ENCODE measurements at regions not wholly inside any gene's neighbourhood (a gene's known extent, or its start where the extent isn't known, plus 50 kb on each side); places are given as distances from the start of the nearest gene placed in this dataset.
A peak's percentile ranks its signal among the peaks of the same experiment; 100 is the strongest.
"Not testable (repeated sequence)": the region's sequence is repeated elsewhere in the genome, so short reads cannot be mapped to it uniquely, and the experiment has no call there.

DNA sequence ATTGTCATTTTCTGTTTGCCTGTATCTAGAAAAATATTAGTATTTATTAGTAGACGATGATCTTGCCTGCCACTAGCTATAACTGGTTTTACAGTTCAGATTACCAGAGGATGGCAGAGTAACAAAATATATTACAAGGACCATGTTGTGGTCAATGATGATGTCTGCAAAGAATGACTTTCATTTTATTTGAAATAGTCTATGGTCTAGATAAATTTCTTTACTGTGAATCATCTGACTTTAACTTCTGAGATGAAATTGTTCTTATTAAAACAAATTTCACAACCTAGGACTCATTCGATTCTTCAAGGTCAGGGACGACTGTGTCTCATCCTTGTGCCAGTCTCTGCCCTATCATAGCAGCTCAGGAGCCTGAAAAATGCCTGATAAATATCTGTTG, 637.8 kb upstream of the KLF12 start:
- DNase-seq: peak; percentile 90

GRCh38 chr13:74770361-74770760, 636.2 kb upstream of the KLF12 start:
- peak; percentile 95 for DNase-seq

GRCh38 chr13:74769333-74769732, 635.1 kb upstream of the KLF12 start:
- no peak for DNase-seq

DNA sequence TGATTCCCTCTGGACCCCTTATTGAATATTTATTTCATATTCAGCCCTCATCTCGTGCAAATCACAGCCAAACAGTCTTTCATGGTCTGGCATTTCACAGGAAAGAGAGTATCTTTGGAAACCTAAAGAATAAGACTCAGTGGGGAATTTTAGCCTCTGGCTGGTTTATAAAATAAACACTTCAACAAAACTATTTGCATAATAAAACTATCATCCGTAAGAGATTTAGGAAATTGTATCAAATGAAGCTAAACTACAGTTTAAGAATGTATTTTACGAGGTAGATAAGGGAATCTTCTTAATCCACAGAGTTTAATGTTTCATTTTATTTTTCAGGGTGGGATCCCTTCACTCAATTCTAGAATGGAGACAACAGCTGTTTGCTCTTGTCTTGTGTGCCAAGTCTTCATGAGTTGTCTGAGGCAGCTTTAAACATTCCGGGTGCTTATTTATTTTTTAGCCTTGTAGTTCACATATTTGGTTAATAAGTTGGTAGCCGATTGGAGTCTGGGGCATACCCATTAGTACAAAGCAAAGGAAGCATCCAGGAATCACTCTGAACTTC, 634.4 kb upstream of the KLF12 start:
- DNase-seq: no peak

- DNase-seq: peak; percentile 81
Measured at GRCh38 chr13:74767050-74767449, 632.8 kb upstream of the KLF12 start.

DNA sequence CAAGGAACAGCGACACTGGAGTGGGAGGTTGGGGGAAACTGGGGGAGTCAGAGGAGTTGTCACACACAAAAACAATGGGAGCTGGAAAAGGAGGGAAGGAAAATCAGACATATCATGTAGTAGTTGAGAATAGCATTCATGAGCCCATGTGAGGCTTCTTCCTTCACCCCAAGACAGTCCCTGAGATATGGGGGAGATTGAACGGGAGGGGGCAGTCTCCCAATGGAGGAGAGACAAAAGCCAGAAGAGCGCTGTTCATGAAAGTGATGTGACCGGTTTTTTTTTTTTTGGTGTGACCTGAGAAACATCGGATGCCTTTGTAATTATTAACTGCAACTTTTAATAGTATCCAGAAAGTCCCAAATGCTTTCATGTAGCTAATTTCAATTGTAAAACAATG, 631.8 kb upstream of the KLF12 start:
- DNase-seq: no peak

GRCh38 chr13:74761801-74762757, 627.9 kb upstream of the KLF12 start:
- peak; percentile 94 for DNase-seq

DNA sequence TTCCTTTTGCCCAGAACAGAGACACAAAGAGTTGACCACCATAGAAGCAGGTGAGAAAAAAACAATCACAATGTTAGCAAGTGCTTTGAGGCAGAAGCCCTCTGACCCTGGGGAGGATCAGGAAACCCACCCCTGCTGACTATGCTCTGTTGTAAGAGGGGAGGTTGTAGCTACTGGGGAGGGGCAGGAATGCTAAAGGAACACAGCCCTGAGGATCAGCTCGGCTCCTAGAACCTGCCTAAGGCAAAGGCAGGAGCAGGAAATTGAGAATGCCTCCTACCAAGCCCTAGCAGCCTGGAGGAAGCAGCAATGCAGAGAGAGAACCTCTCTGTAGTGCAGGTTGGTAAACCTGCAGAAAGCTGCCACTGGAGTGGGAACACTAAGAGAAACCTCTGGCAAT, 624.0 kb upstream of the KLF12 start:
- no peak for DNase-seq

DNA sequence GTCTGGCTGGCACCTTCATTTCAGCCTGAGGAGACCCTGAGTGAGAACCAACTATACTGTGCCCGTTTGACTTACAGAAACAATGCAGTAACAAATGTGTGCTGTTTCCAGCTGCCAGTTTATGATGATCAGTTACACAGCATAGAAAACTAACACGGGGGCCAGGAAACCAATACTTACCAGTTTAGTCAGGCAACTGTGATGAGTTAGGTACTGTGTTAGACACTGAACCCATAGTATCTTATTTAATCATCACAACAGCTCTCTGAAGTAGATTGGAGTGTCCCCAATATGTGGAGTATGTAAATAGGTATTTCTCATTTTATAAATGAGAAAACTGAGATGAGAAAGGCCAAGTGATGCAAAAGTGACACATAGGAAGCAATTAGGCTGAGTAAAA, 620.9 kb upstream of the KLF12 start:
- no peak for DNase-seq

- DNase-seq: no peak
Measured at GRCh38 chr13:74751739-74752138, 617.5 kb upstream of the KLF12 start.

DNA sequence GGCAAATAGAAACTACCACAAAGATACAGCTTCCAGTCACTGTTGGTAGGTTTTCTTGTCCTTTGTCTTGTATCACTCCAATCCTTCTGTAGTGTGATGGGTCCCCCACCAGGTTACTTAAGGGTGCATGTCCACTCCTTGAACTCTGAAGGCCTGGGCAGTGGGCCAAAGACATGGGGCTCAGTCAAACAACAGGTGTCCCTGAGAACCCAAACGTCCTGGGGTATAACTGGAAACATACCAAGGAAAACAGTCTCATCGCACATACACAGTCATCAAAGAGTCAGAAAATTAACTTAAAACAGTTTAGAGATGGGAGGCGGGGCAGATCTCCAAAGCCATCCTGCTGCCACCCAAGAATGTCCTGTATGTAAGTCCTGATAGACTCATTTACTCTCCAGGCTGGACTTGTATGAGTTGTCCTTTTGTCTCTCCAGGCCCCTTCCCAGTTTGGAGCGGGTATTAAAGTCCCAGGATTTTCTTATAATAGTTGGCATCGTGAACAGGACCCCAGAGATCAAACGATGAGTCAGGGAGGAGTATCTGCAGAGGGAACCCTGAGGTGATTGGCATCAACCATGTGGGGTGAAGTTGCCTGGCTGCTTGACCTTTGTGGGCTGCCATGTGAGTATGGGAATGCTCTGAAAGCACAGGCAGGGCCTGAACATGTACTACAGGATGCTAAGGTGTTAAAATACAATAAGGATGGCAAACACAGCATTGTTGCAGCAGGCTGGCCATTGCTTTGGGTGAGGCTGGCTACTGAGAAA, 613.2 kb upstream of the KLF12 start:
- DNase-seq: no peak

DNA sequence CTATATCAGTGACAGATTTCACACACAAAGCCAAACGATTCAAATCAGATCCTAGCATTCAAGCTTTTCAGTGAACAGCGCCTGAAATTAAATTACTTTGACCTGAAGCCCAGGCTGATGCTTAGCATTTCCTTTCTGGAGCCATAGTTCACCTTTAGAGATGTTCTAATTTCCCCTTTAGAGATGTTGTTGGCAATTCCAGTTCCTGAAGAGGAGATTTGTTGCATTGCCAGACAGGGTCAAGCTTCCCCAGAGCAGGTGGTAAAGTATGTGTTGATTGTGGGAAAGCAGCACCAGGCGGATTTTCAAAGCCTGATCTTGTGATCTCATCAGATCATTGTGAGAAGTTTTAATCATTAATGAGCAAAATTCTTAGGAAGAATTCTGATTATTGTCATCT, 609.8 kb upstream of the KLF12 start:
- no peak for DNase-seq

GRCh38 chr13:74741732-74742131, 607.5 kb upstream of the KLF12 start:
- DNase-seq: no peak

DNA sequence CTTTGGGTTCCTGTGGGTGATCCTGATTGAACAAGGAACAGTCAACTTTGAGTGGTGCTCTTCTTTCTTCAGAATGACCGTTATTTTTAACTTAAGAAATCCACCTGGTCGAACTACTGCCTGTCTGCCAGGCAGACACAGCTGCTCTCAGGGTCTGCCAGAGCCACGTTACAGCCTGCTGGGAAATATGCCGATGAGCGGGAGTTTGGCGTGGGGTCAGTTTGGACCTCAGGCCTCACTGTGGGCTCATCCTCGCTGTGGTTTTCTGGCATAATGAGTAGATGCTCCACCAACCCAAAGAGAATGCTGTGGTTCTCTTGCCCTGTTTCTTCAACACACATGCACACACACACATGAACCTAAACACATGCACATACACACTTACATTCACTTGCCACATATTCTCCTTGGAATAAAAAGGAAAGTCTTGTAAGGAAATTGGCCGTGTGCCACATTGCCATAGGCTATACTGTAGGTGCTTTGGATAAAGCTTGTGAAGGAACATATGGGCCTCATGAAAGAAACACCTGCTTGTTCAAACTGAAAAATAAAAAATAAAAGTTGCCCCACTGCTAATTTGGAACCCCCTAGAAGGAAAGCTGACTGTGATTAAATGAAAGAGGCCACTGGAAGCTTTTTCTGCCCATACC, 598.7 kb upstream of the KLF12 start:
- no peak for DNase-seq

DNA sequence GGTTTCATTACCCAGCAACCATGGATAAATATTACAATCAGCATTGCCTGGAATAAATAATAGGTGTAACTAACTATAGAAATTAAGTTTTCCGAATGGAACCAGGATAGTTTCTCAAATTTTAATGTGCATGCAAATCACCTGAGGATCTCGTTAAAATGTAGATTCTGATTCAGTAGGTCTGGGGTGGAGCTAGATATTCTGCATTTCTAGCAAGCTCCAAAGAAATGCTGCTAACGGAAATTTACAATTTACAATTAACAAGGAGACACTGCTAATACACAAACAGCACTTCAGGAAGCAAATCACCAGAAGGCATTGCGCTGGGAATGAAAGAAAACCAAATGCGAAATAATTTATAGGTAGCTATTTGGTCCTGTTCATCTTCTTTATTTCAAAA, 597.5 kb upstream of the KLF12 start:
- no peak for DNase-seq

GRCh38 chr13:74730556-74731331, 596.5 kb upstream of the KLF12 start:
- no peak for DNase-seq

GRCh38 chr13:74726206-74726605, 592.0 kb upstream of the KLF12 start:
- DNase-seq: no peak

GRCh38 chr13:74718232-74718842, 584.1 kb upstream of the KLF12 start:
- not testable (repeated sequence) for DNase-seq

DNA sequence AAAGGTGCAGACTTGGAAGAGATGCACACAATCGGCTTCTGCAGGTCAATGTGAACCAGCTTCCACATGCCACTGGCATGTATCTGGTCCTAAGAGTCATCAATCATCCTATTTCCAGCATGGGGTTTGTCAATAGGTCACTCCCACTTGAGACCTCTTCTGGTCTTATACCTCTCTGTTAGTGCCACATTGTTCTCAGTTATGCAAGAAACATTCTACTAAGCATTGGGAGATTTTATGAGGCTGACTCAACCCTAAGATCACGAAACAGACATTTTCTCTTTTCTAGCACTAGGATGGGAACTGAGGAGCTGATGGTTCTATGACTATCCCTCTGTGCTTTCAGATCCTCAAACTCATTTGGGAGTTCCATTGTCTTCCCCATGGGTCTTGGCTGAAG, 581.5 kb upstream of the KLF12 start:
- no peak for DNase-seq

- peak; percentile 36 for DNase-seq
Measured at GRCh38 chr13:74710006-74710405, 575.8 kb upstream of the KLF12 start.

DNA sequence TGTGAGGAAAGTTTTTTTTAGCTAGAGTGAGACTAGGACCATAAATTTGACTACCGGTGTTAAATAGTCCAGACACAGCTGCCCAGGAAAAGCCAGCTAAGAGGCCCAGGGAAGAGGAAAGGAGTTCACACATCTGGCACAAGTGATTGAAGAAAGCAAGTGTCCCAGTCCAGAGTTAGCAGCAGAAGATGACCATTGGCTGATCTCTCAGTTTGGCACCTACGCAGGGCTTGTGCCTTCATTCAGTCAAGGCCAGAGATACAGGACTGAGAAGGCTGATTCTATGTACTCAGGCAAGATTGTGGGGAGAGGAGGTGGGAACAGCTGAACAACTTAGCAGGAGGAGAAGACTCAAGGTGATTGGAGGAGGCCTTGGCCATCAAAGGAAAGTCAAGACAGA, 575.0 kb upstream of the KLF12 start:
- DNase-seq: no peak

DNA sequence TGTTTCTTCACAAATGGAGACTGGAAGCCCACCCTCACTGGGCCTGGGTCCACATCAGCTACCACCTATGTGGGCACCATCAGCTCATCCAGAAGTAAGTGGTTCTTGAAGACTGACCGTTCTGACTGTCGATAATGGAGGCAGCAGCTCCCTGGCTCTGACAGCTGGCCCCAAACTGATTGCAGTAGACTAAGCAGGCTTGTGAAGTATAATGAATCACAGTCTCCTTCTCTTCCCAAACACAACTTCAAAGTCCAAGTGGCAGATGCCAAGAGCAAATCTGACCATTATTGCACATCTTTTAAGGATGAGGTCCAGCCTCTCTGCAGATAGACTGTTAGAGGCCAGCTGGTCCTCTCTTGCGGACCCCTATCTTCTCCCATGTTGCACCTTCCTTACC, 574.4 kb upstream of the KLF12 start:
- DNase-seq: no peak
